Esophagus muscularis mucosa (tissue), 4 donors: ENCODE measurements at regions not wholly inside any gene's neighbourhood (a gene's known extent, or its start where the extent isn't known, plus 50 kb on each side); places are given as distances from the start of the nearest gene placed in this dataset.

Source experiments
- DNase-seq: peaks from one replicate; pipeline ENCODE4 v3.0.0-alpha.2; 2017; ENCODE audit errors: extremely low spot score
- H3K27ac ChIP-seq, 4 donors: fragments of 200-600 bp; sonication (generic); replicated peaks in 1 of 4; 1 replicate in 3 of 4; 2 replicates in 1 of 4; pipeline ENCODE4 v1.5.1; 2016 to 2019; ENCODE audit warnings: mild to moderate bottlenecking in 1 of 4
- H3K27me3 ChIP-seq, 4 donors: fragments of 200-600 bp; sonication (generic); one replicate each; pipeline versions ENCODE4 v1.5.1 to v1.6.0; 2016 to 2019
- H3K36me3 ChIP-seq, 4 donors: fragments of 200-600 bp; sonication (generic); one replicate each; pipeline ENCODE4 v1.5.1; 2016 to 2019
- H3K4me1 ChIP-seq, 4 donors: fragments of 200-600 bp; sonication (generic); one replicate each; pipeline ENCODE4 v1.5.1; 2016 to 2019
- H3K4me3 ChIP-seq, 4 donors: fragments of 200-600 bp; sonication (generic); 1 replicate in 2 of 4; 2 replicates in 2 of 4; pipeline ENCODE4 v1.5.1; 2016 to 2019; ENCODE audit warnings: mild to moderate bottlenecking in 4 of 4, moderate library complexity in 1 of 4
- H3K9me3 ChIP-seq, 4 donors: fragments of 200-600 bp; sonication (generic); 1 replicate in 3 of 4; 2 replicates in 1 of 4; pipeline ENCODE4 v1.5.1; 2016 to 2019
- CTCF ChIP-seq, 3 experiments: fragments of 200-600 bp in 2 of 3; fragments of 450-650 bp in 1 of 3; sonication (generic) in 2 of 3; IDR thresholded peaks; one replicate each; pipeline ENCODE4 v1.5.1; 2017 to 2019; ENCODE audit warnings: antibody characterized with exemption in 3 of 3, mild to moderate bottlenecking in 2 of 3, moderate library complexity in 1 of 3
- EP300 ChIP-seq: sonication (generic); formaldehyde crosslinking; IDR thresholded peaks from one replicate; pipeline ENCODE4 v1.6.1; 2017; ENCODE audit warnings: antibody characterized with exemption
- POLR2A ChIP-seq: fragments of 450-650 bp; IDR thresholded peaks from one replicate; pipeline ENCODE4 v1.6.1; 2017; ENCODE audit warnings: antibody characterized with exemption, moderate library complexity, mild to moderate bottlenecking, low read depth
- POLR2AphosphoS5 ChIP-seq, 2 donors: sonication (generic); formaldehyde crosslinking; IDR thresholded peaks; one replicate each; pipeline ENCODE4 v1.6.1; 2017; ENCODE audit warnings: antibody characterized with exemption in 2 of 2
- WGBS: methylation state at CpG from one replicate; pipeline ENCODE4 v1.1.5; 2018; 5-methylcytosine and 5-hydroxymethylcytosine counted together
- intact Hi-C: fragments of 100-400 bp; cut with DNase I; formaldehyde crosslinking; loops from one replicate; pipeline ENCODE4 v1.15.1; 2023

DNA sequence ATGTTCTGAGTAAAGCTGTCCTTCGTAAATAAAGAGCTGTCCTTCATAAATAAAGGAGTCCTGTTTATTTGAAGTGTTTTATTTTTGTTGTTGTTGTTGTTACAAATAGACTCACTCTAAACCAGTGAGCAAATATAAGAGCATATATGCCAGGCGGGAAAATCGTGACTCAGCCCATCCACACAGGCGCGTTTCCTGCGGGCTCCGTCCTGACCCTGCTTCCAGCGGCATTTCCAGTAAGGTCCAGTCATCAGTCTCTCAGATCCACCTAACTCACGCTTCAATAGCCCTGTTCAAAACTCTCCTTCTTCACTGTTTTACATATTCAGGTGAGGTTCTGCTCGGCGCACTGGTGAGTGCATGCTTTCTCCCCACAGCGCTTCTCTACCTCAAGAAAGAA lies 277.2 kb upstream of the ADARB2 start:
- no peak overlapping the region for H3K4me3 ChIP-seq
- peaks cover 0 to 8% (median 0%) of the 10 kb centered on the region in 4 donors for H3K27me3 ChIP-seq
- TF ChIP-seq CTCF (IDR thresholded peaks at IDR 0.05) (no peak), POLR2AphosphoS5 (IDR thresholded peaks at IDR 0.05) (no peak), POLR2A (no peak), EP300 (no peak)
- intact Hi-C loops, result no loop called here
- H3K27ac ChIP-seq, result no peak overlapping the region
- H3K9me3 ChIP-seq, result no peaks in the 10 kb centered on the region
- H3K36me3 ChIP-seq, result no peaks in the 10 kb centered on the region
- H3K4me1 ChIP-seq, result no peaks in the 10 kb centered on the region
- 92% methylated on average over 12 of the region's 12 CpGs for WGBS
- no peak for DNase-seq

GRCh38 chr10:2012209-2012608 lies 274.9 kb upstream of the ADARB2 start:
- peaks cover 0 to 4% (median 0%) of the 10 kb centered on the region in 4 donors for H3K27me3 ChIP-seq
- intact Hi-C loops, result no loop called here
- TF ChIP-seq CTCF (IDR thresholded peaks at IDR 0.05) (no peak), POLR2AphosphoS5 (IDR thresholded peaks at IDR 0.05) (no peak)
- H3K9me3 ChIP-seq, result no peaks in the 10 kb centered on the region
- H3K36me3 ChIP-seq, result no peaks in the 10 kb centered on the region
- 88% methylated on average over 5 of the region's 5 CpGs for WGBS
- no peak overlapping the region for H3K4me3 ChIP-seq
- no peak for DNase-seq
- H3K27ac ChIP-seq, result no peak overlapping the region
- no peaks in the 10 kb centered on the region for H3K4me1 ChIP-seq

- Histone ChIP-seq H3K27ac (no peak overlapping the region), H3K27me3 (peaks cover 0 to 4% (median 0%) of the 10 kb centered on the region in 4 donors), H3K9me3 (peaks cover 0 to 7% (median 0%) of the 10 kb centered on the region in 4 donors), H3K36me3 (no peaks in the 10 kb centered on the region), H3K4me1 (no peaks in the 10 kb centered on the region), H3K4me3 (no peak overlapping the region)
- TF ChIP-seq CTCF (IDR thresholded peaks at IDR 0.05) (no peak), POLR2AphosphoS5 (IDR thresholded peaks at IDR 0.05) (no peak), POLR2A (no peak), EP300 (no peak)
- no peak for DNase-seq
- intact Hi-C loops, result no loop called here
- 68% methylated on average over 10 of the region's 14 CpGs for WGBS
These were observed 273.9 kb upstream of the ADARB2 start for GRCh38 chr10:2011106-2011716.

GRCh38 chr10:2005546-2005945 lies 268.2 kb upstream of the ADARB2 start:
- no peaks in the 10 kb centered on the region for H3K36me3 ChIP-seq
- no peaks in the 10 kb centered on the region for H3K4me1 ChIP-seq
- no peak for DNase-seq
- no peak overlapping the region for H3K4me3 ChIP-seq
- no peaks in the 10 kb centered on the region for H3K27me3 ChIP-seq
- no peak overlapping the region for H3K27ac ChIP-seq
- intact Hi-C loops, result no loop called here
- TF ChIP-seq CTCF (IDR thresholded peaks at IDR 0.05) (no peak), POLR2A (no peak), EP300 (no peak), POLR2AphosphoS5 (IDR thresholded peaks at IDR 0.05) (no peak)
- 87% methylated on average over 8 of the region's 8 CpGs for WGBS
- peaks cover 0 to 8% (median 0%) of the 10 kb centered on the region in 4 donors for H3K9me3 ChIP-seq

GRCh38 chr10:1992930-1993329 lies 255.6 kb upstream of the ADARB2 start:
- peaks cover 0 to 5% (median 0%) of the 10 kb centered on the region in 4 donors for H3K27me3 ChIP-seq
- H3K27ac ChIP-seq, result no peak overlapping the region
- H3K36me3 ChIP-seq, result no peaks in the 10 kb centered on the region
- TF ChIP-seq CTCF (IDR thresholded peaks at IDR 0.05) (no peak), POLR2AphosphoS5 (IDR thresholded peaks at IDR 0.05) (no peak), EP300 (no peak), POLR2A (no peak)
- 91% methylated on average over 10 of the region's 10 CpGs for WGBS
- DNase-seq, result no peak
- no peaks in the 10 kb centered on the region for H3K4me1 ChIP-seq
- H3K9me3 ChIP-seq, result no peaks in the 10 kb centered on the region
- no peak overlapping the region for H3K4me3 ChIP-seq
- intact Hi-C loops, result no loop called here
